Caco-2 (cell line): ENCODE measurements at regions not wholly inside any gene's neighbourhood (a gene's known extent, or its start where the extent isn't known, plus 50 kb on each side); places are given as distances from the start of the nearest gene placed in this dataset.

Experiments used
- BruUV-seq: library from RNA; stranded (reverse); fragments of 400-500 nt; replicated peaks from 2 replicates; lab custom pipeline; 2021; lab: Mats Ljungman, UMichigan
- CTCF ChIA-PET: fragments of 300-600 bp; sonication (Branson Sonifier 250); formaldehyde crosslinking; loops from one replicate; lab custom pipeline; 2022; ENCODE audit warnings: antibody characterized with exemption; lab: Charles Lee
- POLR2A ChIA-PET: fragments of 300-600 bp; sonication (Branson Sonifier 250); formaldehyde crosslinking; loops from one replicate; lab custom pipeline; 2022; ENCODE audit warnings: antibody characterized with exemption; lab: Charles Lee
- DNase-seq, 2 experiments: peaks; one replicate each; pipeline versions ENCODE4 v3.0.0 to v3.0.0-alpha.2; 2020 to 2022
- H3K27me3 ChIP-seq: replicated peaks from 2 replicates; pipeline ENCODE4 v1.6.0; 2011; ENCODE audit warnings: low read length; ENCODE audit not compliant: control insufficient read depth, insufficient read depth
- H3K36me3 ChIP-seq: 2 replicates; pipeline ENCODE4 v1.5.1; 2011; ENCODE audit warnings: low read length; ENCODE audit not compliant: control insufficient read depth, insufficient read depth
- H3K4me1 ChIP-seq: fragments of 250-450 bp; sonication (Bioruptor Pico); 2 replicates; pipeline ENCODE4 v1.5.1; 2020; ENCODE audit warnings: mild to moderate bottlenecking
- H3K4me3 ChIP-seq: 2 replicates; pipeline ENCODE4 v1.5.1; 2011; ENCODE audit warnings: low read depth, mild to moderate bottlenecking, control low read depth, low read length
- H3K9me3 ChIP-seq: fragments of 250-450 bp; sonication (Bioruptor Pico); 2 replicates; pipeline ENCODE4 v1.5.1; 2020; ENCODE audit warnings: mild to moderate bottlenecking, moderate library complexity
- H3K27ac Mint-ChIP-seq: one replicate; pipeline ENCODE4 v1.8.0; 2022; ENCODE audit warnings: mixed read lengths; ENCODE audit not compliant: unreplicated experiment
- H3K27me3 Mint-ChIP-seq: one replicate; pipeline ENCODE4 v1.8.0; 2022; ENCODE audit warnings: mixed read lengths; ENCODE audit not compliant: insufficient read depth, unreplicated experiment
- H3K36me3 Mint-ChIP-seq: one replicate; pipeline ENCODE4 v1.8.0; 2022; ENCODE audit warnings: mild to moderate bottlenecking, mixed read lengths; ENCODE audit not compliant: insufficient read depth, unreplicated experiment
- H3K4me1 Mint-ChIP-seq: one replicate; pipeline ENCODE4 v1.8.0; 2022; ENCODE audit warnings: low read depth, mixed read lengths; ENCODE audit not compliant: unreplicated experiment
- H3K4me3 Mint-ChIP-seq: one replicate; pipeline ENCODE4 v1.8.0; 2022; ENCODE audit warnings: mild to moderate bottlenecking, moderate library complexity, mixed read lengths; ENCODE audit not compliant: unreplicated experiment
- H3K9me3 Mint-ChIP-seq: one replicate; pipeline ENCODE4 v1.8.0; 2022; ENCODE audit warnings: mixed read lengths; ENCODE audit not compliant: unreplicated experiment
- CTCF ChIP-seq, 2 experiments: fragments of 200-600 bp in 1 of 2; IDR thresholded peaks; 1 replicate in 1 of 2; 2 replicates in 1 of 2; pipeline versions ENCODE4 v1.5.1 to v1.8.0; 2011 to 2022; ENCODE audit warnings: antibody characterized with exemption in 1 of 2, control low read depth in 1 of 2, inconsistent platforms in 1 of 2, low read depth in 1 of 2, low read length in 1 of 2, mild to moderate bottlenecking in 1 of 2, moderate library complexity in 1 of 2; ENCODE audit not compliant: insufficient read depth in 1 of 2, severe bottlenecking in 1 of 2, unreplicated experiment in 1 of 2
- intact Hi-C: fragments of 100-400 bp; cut with micrococcal nuclease; formaldehyde crosslinking; loops from one replicate; pipeline ENCODE4 v1.10.0; 2022; ENCODE audit not compliant: unreplicated experiment

DNA sequence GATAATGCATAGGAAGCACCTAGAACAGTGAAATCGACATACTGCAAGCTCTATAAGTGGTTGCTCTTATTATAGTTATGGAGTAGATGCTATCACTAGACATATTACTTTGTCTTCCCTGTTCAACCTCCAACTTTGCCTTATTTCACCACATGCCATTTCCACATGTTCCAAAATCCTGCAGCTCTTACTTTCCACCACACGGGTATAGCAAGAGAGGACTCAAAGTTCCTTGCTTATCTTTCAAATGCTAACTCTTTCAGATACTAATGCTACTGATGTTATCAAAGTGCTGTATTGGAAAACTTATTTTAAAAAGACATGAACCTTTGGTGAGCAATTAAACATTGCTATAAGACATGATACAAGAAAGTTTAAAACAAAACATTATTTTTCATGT, 1130.1 kb downstream of the HACE1 start:
- BruUV-seq: no TSS peak
- no peaks in the 10 kb centered on the region for H3K36me3 ChIP-seq
- H3K27ac Mint-ChIP-seq: no peak overlapping the region

DNA sequence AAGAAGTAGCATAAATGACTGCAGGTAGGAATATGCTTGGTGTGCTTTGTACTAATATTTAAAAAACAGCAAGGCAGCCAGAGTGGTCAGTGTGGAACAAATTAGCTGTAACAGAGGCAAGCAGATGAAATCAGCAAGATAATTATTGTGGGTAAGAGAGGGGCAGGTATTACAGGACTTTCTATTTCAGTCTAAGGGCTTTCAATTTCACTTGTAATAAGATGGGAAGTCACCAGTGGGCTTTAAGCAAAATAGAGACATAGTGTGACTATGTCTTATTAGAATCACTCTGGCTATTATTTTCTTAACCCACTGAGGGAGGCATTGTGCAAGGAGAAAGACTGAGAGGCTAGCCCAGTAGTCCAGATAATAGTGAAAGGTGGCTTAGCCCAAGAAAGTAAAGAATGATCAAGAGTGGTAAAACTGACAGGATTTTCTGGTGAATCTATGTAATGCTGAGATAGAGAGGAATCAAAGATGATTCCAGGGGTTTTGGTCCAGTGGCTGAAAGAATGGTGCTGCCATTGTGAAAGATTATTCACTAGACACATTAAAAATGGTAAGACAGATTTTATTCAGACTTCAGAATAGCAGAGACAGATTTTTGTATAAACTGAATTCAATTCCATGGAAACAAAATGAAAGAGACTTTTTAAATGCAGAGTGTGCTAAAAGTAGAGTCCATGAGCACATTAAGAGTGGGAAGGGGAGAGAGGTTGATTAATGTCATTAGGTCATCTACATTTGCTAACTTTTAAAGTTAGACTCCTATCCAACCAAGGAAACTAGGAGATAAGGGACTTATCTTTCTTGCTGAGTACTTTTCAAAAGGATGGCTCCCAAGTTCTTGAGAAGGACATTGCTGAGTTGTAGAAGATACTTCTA, 1136.0 kb downstream of the HACE1 start:
- no TSS peak for BruUV-seq
- TF ChIP-seq CTCF (IDR thresholded peaks at IDR 0.05; ENCODE audit: insufficient read depth in 1 of 2, low read depth in 1 of 2, low read length in 1 of 2, severe bottlenecking in 1 of 2, unreplicated experiment in 1 of 2): no peak
- H3K4me1 ChIP-seq: no peaks in the 10 kb centered on the region
- no peaks in the 10 kb centered on the region for H3K36me3 ChIP-seq
- H3K4me3 Mint-ChIP-seq: no peak overlapping the region
- CTCF ChIA-PET: no interaction called here
- H3K27ac Mint-ChIP-seq: no peak overlapping the region
- H3K27me3 ChIP-seq: no peaks in the 10 kb centered on the region
- intact Hi-C loops: no loop called here
- H3K4me1 Mint-ChIP-seq: no peaks in the 10 kb centered on the region
- H3K4me3 ChIP-seq: no peak overlapping the region
- no peaks in the 10 kb centered on the region for H3K9me3 ChIP-seq
- POLR2A ChIA-PET: no interaction called here
- H3K27me3 Mint-ChIP-seq: no peaks in the 10 kb centered on the region
- no peaks in the 10 kb centered on the region for H3K9me3 Mint-ChIP-seq
- no peak for DNase-seq
- H3K36me3 Mint-ChIP-seq: no peaks in the 10 kb centered on the region

More for the DNA sequence above, 1130.1 kb downstream of the HACE1 start:
- no peaks in the 10 kb centered on the region for H3K4me1 Mint-ChIP-seq
- no peaks in the 10 kb centered on the region for H3K27me3 ChIP-seq
- TF ChIP-seq CTCF (IDR thresholded peaks at IDR 0.05; ENCODE audit: insufficient read depth in 1 of 2, low read depth in 1 of 2, low read length in 1 of 2, severe bottlenecking in 1 of 2, unreplicated experiment in 1 of 2): no peak
- H3K4me1 ChIP-seq: no peaks in the 10 kb centered on the region
- H3K9me3 ChIP-seq: no peaks in the 10 kb centered on the region
- H3K9me3 Mint-ChIP-seq: no peaks in the 10 kb centered on the region
- no peak overlapping the region for H3K4me3 ChIP-seq
- no peaks in the 10 kb centered on the region for H3K36me3 Mint-ChIP-seq
- no peak overlapping the region for H3K4me3 Mint-ChIP-seq
- POLR2A ChIA-PET: no interaction called here
- intact Hi-C loops: no loop called here
- no peak for DNase-seq
- CTCF ChIA-PET: no interaction called here
- no peaks in the 10 kb centered on the region for H3K27me3 Mint-ChIP-seq

DNA sequence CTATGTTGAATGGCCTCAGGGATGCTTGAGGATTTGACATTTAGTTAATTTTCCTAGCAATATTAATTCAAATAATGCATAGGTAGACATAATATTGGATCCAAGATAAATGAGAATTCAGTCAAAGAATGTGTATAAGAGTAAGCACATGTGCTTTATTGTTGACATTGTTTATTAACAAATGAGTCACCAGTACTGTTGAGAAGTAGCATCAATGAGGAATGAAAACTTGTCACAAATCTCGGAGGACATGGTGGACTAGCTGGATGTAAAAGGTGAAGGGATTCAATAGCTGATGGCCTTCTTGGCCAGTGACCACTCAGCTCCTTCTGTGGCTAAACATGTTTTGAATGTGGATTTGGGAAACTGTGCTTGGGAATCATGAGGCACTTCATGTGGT, 1137.0 kb downstream of the HACE1 start:
- POLR2A ChIA-PET: no interaction called here
- no TSS peak for BruUV-seq

More for the DNA sequence above, 1137.0 kb downstream of the HACE1 start:
- no peak for DNase-seq
- H3K4me1 ChIP-seq: no peaks in the 10 kb centered on the region
- Mint-ChIP-seq H3K9me3 (no peaks in the 10 kb centered on the region), H3K36me3 (no peaks in the 10 kb centered on the region), H3K4me3 (no peak overlapping the region), H3K27me3 (no peaks in the 10 kb centered on the region), H3K4me1 (no peaks in the 10 kb centered on the region), H3K27ac (no peak overlapping the region)
- no peak overlapping the region for H3K4me3 ChIP-seq
- no peaks in the 10 kb centered on the region for H3K36me3 ChIP-seq
- CTCF ChIA-PET: no interaction called here
- no peaks in the 10 kb centered on the region for H3K9me3 ChIP-seq
- no peak for TF ChIP-seq CTCF (IDR thresholded peaks at IDR 0.05; ENCODE audit: insufficient read depth in 1 of 2, low read depth in 1 of 2, low read length in 1 of 2, severe bottlenecking in 1 of 2, unreplicated experiment in 1 of 2)
- no peaks in the 10 kb centered on the region for H3K27me3 ChIP-seq
- intact Hi-C loops: no loop called here
